Progenitor cell of endocrine pancreas (in vitro differentiated cells): ENCODE measurements at regions not wholly inside any gene's neighbourhood (a gene's known extent, or its start where the extent isn't known, plus 50 kb on each side); places are given as distances from the start of the nearest gene placed in this dataset.

ENCODE experiments used
- DNase-seq: peaks from one replicate; pipeline ENCODE4 v3.0.0; 2021; ENCODE audit warnings: low spot score; ENCODE audit not compliant: unreplicated experiment
- H3K27ac Mint-ChIP-seq: 2 replicates; pipeline ENCODE4 v1.8.0; 2021; ENCODE audit warnings: mild to moderate bottlenecking, moderate library complexity, mixed read lengths
- H3K27me3 Mint-ChIP-seq: 2 replicates; pipeline ENCODE4 v1.8.0; 2021; ENCODE audit warnings: mixed read lengths
- H3K36me3 Mint-ChIP-seq: 2 replicates; pipeline ENCODE4 v1.8.0; 2022; ENCODE audit warnings: mixed read lengths; ENCODE audit not compliant: insufficient read depth
- H3K4me1 Mint-ChIP-seq: 2 replicates; pipeline ENCODE4 v1.8.0; 2021; ENCODE audit warnings: low read depth, mixed read lengths
- H3K4me3 Mint-ChIP-seq: 2 replicates; pipeline ENCODE4 v1.8.0; 2021; ENCODE audit warnings: low read depth, mild to moderate bottlenecking, moderate library complexity, mixed read lengths
- H3K9me3 Mint-ChIP-seq: 2 replicates; pipeline ENCODE4 v1.8.0; 2021; ENCODE audit warnings: low read depth, mixed read lengths
- TF ChIP-seq, protein P1 (sequence below): fragments of 200-600 bp; sonication (generic); IDR thresholded peaks from one replicate; pipeline ENCODE4 v1.5.0; 2021; ENCODE audit warnings: antibody characterized with exemption, mild to moderate bottlenecking; ENCODE audit not compliant: unreplicated experiment

- H3K4me3 Mint-ChIP-seq: no peak overlapping the region
- no peak for DNase-seq
- H3K27ac Mint-ChIP-seq: no peak overlapping the region
- peaks cover 61% of the 10 kb centered on the region for H3K27me3 Mint-ChIP-seq
- no peaks in the 10 kb centered on the region for H3K36me3 Mint-ChIP-seq
- H3K4me1 Mint-ChIP-seq: peaks cover 5% of the 10 kb centered on the region
- no peaks in the 10 kb centered on the region for H3K9me3 Mint-ChIP-seq
- TF ChIP-seq, protein P1, sequence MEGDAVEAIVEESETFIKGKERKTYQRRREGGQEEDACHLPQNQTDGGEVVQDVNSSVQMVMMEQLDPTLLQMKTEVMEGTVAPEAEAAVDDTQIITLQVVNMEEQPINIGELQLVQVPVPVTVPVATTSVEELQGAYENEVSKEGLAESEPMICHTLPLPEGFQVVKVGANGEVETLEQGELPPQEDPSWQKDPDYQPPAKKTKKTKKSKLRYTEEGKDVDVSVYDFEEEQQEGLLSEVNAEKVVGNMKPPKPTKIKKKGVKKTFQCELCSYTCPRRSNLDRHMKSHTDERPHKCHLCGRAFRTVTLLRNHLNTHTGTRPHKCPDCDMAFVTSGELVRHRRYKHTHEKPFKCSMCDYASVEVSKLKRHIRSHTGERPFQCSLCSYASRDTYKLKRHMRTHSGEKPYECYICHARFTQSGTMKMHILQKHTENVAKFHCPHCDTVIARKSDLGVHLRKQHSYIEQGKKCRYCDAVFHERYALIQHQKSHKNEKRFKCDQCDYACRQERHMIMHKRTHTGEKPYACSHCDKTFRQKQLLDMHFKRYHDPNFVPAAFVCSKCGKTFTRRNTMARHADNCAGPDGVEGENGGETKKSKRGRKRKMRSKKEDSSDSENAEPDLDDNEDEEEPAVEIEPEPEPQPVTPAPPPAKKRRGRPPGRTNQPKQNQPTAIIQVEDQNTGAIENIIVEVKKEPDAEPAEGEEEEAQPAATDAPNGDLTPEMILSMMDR: no peak
Observed at GRCh38 chr22:22159384-22159783, 85.2 kb upstream of the VPREB1 start.

DNA sequence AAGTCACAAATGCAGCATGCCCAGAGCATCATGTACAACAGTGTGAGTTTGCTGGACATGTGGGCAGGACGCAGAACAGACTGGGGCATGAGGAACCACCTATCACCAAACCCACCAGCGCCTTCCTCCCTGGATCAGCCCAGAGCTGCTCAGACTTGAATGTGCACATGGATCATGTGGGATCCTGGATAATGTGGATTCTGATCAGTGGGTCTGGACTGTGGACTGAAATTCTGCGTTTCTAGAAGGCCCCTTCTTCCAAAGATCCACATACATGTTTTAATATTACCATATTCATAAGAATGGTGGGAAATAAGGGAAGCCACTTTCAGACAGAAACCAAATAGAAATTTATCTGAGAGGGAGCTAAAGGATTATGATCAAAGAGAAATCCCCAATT lies 85.6 kb upstream of the VPREB1 start:
- no peaks in the 10 kb centered on the region for H3K36me3 Mint-ChIP-seq
- DNase-seq: no peak
- TF ChIP-seq, protein P1: no peak
- no peaks in the 10 kb centered on the region for H3K9me3 Mint-ChIP-seq
- H3K27me3 Mint-ChIP-seq: peaks cover 61% of the 10 kb centered on the region
- peaks cover 5% of the 10 kb centered on the region for H3K4me1 Mint-ChIP-seq
- H3K27ac Mint-ChIP-seq: no peak overlapping the region
- no peak overlapping the region for H3K4me3 Mint-ChIP-seq

GRCh38 chr22:22158207-22158816 lies 86.3 kb upstream of the VPREB1 start:
- H3K27ac Mint-ChIP-seq: no peak overlapping the region
- H3K4me3 Mint-ChIP-seq: no peak overlapping the region
- H3K9me3 Mint-ChIP-seq: no peaks in the 10 kb centered on the region
- no peaks in the 10 kb centered on the region for H3K36me3 Mint-ChIP-seq
- H3K27me3 Mint-ChIP-seq: peaks cover 57% of the 10 kb centered on the region
- TF ChIP-seq, protein P1: no peak
- no peak for DNase-seq
- peaks cover 5% of the 10 kb centered on the region for H3K4me1 Mint-ChIP-seq

DNA sequence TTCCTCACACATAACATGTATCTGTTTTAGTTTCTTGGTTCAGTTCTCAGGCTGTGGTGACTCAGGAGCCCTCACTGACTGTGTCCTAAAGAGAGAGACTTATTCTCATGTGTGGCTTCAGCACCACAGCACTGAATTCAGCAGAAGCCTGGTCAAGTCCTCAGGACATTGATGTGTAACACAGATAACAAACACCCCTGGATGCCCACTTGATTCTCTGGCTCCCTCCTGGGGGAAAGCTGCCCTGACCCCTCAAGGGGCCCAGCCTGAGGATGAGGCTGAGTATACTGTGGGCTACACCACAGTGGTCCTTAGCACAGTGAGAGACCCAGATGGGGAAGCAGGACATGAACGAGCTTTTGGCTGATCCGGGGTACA lies 87.2 kb upstream of the VPREB1 start:
- DNase-seq: no peak
- TF ChIP-seq, protein P1: no peak
- Mint-ChIP-seq H3K4me3 (peak overlapping the region; percentile 61), H3K9me3 (no peaks in the 10 kb centered on the region), H3K27ac (peak overlapping the region; percentile 41), H3K27me3 (peaks cover 52% of the 10 kb centered on the region), H3K36me3 (no peaks in the 10 kb centered on the region), H3K4me1 (peaks cover 5% of the 10 kb centered on the region)

DNA sequence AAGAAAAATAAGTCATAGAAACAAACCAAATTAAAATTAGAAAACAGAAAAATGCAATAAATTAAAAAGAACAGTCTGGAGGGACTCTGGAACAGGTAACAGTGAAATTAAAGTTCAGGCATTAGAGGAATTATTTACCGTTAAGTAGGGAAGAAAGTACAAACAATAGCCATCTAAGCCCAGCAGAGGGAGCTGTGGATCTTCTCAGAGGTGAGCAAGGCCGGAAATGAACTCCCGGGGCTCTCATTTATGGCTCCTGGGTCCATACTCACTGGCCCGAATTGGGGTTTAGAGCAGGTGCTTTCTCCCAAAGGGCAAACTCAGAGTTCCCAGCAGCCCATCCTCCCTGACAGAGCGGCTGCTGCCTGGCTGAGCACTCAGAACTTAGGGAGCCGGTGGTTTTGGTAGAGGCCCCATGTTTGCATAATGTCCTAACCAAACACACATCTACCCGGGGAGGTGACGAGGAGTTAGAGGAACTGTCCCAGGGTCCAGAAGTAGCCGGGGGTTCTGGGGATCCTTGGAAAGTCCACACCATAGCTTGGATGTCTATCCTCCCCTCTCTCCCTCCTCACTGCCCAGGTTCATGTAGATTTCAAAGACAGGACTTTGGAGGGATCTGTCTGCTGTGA lies 87.8 kb upstream of the VPREB1 start:
- Mint-ChIP-seq H3K36me3 (no peaks in the 10 kb centered on the region), H3K4me1 (peaks cover 5% of the 10 kb centered on the region), H3K4me3 (peak overlapping the region; percentile 61), H3K9me3 (no peaks in the 10 kb centered on the region), H3K27me3 (peaks cover 53% of the 10 kb centered on the region), H3K27ac (peak overlapping the region; percentile 52)
- peak; percentile 51 for DNase-seq
- TF ChIP-seq, protein P1: peak; percentile 82
